ENCODE measurements at regions not wholly inside any gene's neighbourhood (a gene's known extent, or its start where the extent isn't known, plus 50 kb on each side); places are given as distances from the start of the nearest gene placed in this dataset.
A peak's percentile ranks its signal among the peaks of the same experiment; 100 is the strongest.
"Not testable (repeated sequence)": the region's sequence is repeated elsewhere in the genome, so short reads cannot be mapped to it uniquely, and the experiment has no call there.

GRCh38 chr7:127317447-127317961, 64.8 kb upstream of the GRM8 start:
- peak; percentile 70 for DNase-seq (ENCODE audit: low read depth, low spot score)
- H3K27ac ChIP-seq, result peak overlapping the region; percentile 68

- DNase-seq (ENCODE audit: low read depth, low spot score), result not testable (repeated sequence)
- H3K27ac ChIP-seq, result peak overlapping the region; percentile 68
Measured at GRCh38 chr7:127316819-127317218, 64.1 kb upstream of the GRM8 start.

- no peak for DNase-seq (ENCODE audit: low read depth, low spot score)
- no peak overlapping the region for H3K27ac ChIP-seq
Measured at GRCh38 chr7:127304087-127304486, 51.3 kb upstream of the GRM8 start.

GRCh38 chr7:127303102-127303501, 50.4 kb upstream of the GRM8 start:
- no peak overlapping the region for H3K27ac ChIP-seq
- DNase-seq (ENCODE audit: low read depth, low spot score), result no peak

Measured in epithelial cell of prostate (primary cell).